HG03439 (cell line): ENCODE measurements at regions not wholly inside any gene's neighbourhood (a gene's known extent, or its start where the extent isn't known, plus 50 kb on each side); places are given as distances from the start of the nearest gene placed in this dataset.
"Not testable (repeated sequence)": the region's sequence is repeated elsewhere in the genome, so short reads cannot be mapped to it uniquely, and the experiment has no call there.

ENCODE experiments used
- ATAC-seq: cut with Tn5 transposase; IDR thresholded peaks from one replicate; pipeline ENCODE4 v1.9.1; 2021; ENCODE audit warnings: mild to moderate bottlenecking, moderate library complexity; ENCODE audit not compliant: unreplicated experiment

- ATAC-seq, result no peak
These were observed 51.1 kb upstream of the NUDT6 start for GRCh38 chr4:122973465-122973864.

GRCh38 chr4:122976111-122976510 lies 53.7 kb upstream of the NUDT6 start:
- no peak for ATAC-seq

DNA sequence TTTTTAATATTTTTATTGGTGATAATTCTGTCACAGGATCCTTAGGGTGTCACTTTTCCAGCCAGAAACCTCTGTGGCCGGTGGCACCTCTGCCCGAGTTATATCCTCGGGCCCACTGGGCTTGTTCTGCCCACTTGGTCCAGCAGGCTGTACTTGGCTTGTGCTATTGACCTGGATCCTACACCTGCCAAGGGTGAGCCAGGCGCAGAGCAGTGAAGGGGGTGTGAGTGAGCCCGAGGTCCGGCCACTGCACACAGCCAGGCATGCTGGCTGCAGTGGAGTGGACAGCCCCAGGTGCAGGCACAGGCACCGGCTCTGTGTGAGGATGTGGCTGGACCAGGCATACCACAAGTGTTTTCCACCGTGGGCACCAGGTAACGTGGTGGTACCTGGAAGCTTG lies 54.7 kb upstream of the NUDT6 start:
- ATAC-seq, result no peak

- ATAC-seq, result no peak
These were observed 55.7 kb upstream of the NUDT6 start for GRCh38 chr4:122978109-122978508.

GRCh38 chr4:122978789-122979188 lies 56.4 kb upstream of the NUDT6 start:
- ATAC-seq, result no peak

DNA sequence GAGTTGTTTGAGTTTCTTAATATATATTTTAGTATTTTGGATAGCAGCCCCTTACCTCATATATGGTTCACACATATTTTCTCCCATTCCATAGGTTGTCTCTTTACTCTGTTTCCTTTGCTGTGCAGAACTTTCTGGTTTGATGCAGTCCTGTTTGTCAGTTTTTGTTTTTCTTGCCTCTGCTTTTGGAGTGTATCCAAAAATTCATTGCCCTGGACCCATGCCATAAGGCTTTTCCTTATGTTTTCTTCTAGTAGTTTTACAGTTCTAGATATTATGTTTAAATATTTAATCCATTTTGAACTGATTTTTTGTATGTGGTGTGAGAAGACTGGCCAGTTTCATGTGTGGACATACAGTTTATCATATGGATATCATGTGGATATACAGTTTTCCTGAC lies 58.5 kb upstream of the NUDT6 start:
- ATAC-seq, result no peak

DNA sequence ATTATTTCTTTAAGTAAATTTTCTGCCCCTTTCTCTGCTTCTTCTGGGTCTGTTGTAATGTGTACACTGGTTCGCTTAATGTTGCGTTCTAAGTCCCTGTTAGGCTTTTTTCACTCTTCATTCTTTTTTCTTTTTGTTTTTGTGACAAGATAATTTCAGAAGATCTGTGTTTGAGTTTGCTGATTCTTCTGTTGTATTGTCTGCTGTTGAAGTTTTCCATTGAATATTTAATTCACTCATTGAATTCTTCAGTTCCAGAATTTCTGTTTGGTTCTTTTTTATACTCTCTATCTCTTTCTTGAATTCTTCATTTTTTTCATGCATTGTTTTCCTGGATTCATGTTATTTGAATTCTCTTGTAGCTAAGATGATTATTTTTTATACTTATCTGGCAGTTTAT lies 66.3 kb upstream of the NUDT6 start:
- ATAC-seq, result no peak

- no peak for ATAC-seq
These were observed 68.5 kb upstream of the NUDT6 start for GRCh38 chr4:122990891-122991290.

- ATAC-seq, result no peak
These were observed 69.7 kb upstream of the NUDT6 start for GRCh38 chr4:122992057-122992456.

- no peak for ATAC-seq
These were observed 70.2 kb upstream of the NUDT6 start for GRCh38 chr4:122992641-122993040.

DNA sequence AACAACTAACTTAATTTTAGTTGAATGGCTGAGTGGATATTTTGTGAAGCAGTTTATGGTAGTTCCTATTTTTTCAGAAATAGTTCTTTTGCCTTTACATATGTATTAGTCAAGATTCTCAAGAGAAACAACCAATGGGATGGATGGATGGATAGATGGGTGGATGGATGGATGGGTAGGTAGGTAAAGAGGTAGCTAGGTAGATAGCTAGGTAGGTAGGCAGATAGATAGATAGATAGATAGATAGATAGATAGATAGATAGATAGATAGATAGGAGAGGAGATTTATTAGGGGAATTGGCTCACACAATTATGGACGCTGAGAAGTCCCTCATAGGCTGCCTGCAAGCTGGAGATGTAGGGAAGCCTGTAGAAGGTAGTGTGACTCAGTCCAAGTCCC lies 74.0 kb upstream of the NUDT6 start:
- ATAC-seq, result no peak

GRCh38 chr4:122997463-122998101 lies 75.2 kb upstream of the NUDT6 start:
- peak; percentile 73 for ATAC-seq

DNA sequence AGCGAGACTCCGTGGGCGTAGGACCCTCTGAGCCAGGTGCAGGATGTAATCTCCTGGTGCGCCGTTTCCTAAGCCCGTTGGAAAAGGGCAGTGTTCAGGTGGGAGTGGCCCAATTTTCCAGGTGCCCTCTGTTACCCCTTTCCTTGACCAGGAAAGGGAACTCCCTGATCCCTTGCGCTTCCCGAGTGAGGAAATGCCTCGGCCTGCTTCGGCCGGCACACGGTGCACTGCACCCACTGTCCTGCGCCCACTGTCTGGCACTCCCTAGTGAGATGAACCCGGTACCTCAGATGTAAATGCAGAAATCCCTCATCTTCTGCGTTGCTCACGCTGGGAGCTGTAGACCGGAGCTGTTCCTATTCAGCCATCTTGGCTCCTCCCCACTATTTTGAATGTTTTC lies 81.7 kb upstream of the NUDT6 start:
- not testable (repeated sequence) for ATAC-seq

GRCh38 chr4:123005126-123005525 lies 82.7 kb upstream of the NUDT6 start:
- not testable (repeated sequence) for ATAC-seq

DNA sequence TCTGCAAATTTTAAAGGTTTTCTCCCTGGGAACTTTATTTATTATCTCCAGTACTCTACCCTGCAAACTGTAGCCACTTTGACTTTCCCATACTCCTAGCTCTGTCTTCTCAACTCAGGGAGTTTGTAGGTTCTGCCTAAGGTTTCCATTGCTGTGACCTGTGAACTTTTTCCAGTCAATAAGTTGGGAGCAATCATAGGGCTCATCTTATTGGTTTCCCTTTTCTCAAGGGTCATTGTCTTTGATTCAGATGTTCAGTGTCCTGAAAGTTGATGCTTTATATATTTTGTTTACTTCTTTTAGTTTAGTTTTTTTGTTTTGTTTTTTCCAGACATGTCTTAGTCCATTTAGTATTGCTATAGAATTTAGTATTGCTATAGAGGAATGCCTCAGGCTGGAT lies 85.3 kb upstream of the NUDT6 start:
- ATAC-seq, result no peak

- ATAC-seq, result not testable (repeated sequence)
These were observed 90.0 kb upstream of the NUDT6 start for GRCh38 chr4:123012416-123012815.

DNA sequence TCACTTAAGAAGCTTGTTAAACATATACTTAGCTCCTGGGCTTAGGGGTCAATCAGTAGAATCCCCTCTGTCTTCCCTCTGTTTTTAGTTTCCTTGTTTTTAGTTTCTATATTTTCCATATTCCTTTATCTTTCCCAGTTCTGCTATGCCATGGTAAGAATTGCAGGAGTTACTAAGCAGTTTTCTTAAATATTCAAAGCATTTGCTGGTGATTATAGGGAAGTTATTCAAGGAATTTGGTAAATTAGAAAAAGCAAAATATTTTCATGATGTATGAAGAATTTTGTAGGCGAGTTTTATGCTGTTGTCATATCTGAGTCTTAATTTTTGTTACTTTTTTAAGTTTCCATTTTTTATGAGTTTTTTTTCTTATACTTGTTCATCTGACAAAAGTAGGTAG lies 91.6 kb upstream of the NUDT6 start:
- no peak for ATAC-seq

DNA sequence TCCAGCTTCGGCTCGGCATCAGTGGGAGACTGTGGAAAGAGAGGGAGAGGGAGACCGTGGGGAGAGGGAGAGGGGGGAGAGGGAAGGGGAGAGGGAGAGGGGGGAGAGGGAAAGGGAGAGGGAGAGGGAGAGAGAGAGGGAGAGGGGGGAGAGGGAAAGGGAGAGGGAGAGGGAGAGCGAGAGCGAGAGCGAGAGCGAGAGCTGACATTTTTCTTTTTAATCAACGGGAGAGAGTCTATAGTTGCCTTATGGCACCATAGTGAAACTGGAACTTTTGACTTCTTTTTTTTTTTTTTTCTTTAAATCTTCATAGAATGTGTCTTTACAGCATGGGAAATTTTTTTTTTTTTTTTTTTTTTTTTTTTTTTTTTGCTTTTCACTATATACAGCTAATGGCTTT lies 94.7 kb upstream of the NUDT6 start:
- ATAC-seq, result no peak

GRCh38 chr4:123017636-123018395 lies 95.4 kb upstream of the NUDT6 start:
- no peak for ATAC-seq

GRCh38 chr4:123018396-123018775 lies 96.0 kb upstream of the NUDT6 start:
- no peak for ATAC-seq

GRCh38 chr4:123020285-123020684 lies 97.9 kb upstream of the NUDT6 start:
- no peak for ATAC-seq

- no peak for ATAC-seq
These were observed 101.2 kb upstream of the NUDT6 start for GRCh38 chr4:123023647-123024046.

GRCh38 chr4:123024710-123025109 lies 102.3 kb upstream of the NUDT6 start:
- no peak for ATAC-seq
